ENCODE measurements at regions not wholly inside any gene's neighbourhood (a gene's known extent, or its start where the extent isn't known, plus 50 kb on each side); places are given as distances from the start of the nearest gene placed in this dataset.
"Not testable (repeated sequence)": the region's sequence is repeated elsewhere in the genome, so short reads cannot be mapped to it uniquely, and the experiment has no call there.

GRCh38 chr12:113561068-113561780, 89.6 kb upstream of the LHX5 start:
- DNase-seq, result no peak

GRCh38 chr12:113559466-113559865, 87.8 kb upstream of the LHX5 start:
- DNase-seq, result no peak

- DNase-seq, result no peak
These were observed 83.6 kb upstream of the LHX5 start for GRCh38 chr12:113555226-113555625.

GRCh38 chr12:113552760-113553159, 81.1 kb upstream of the LHX5 start:
- no peak for DNase-seq

- no peak for DNase-seq
These were observed 79.9 kb upstream of the LHX5 start for GRCh38 chr12:113551563-113551962.

- no peak for DNase-seq
These were observed 76.8 kb upstream of the LHX5 start for GRCh38 chr12:113548467-113548866.

GRCh38 chr12:113546916-113547863, 75.5 kb upstream of the LHX5 start:
- DNase-seq, result no peak

- DNase-seq, result no peak
These were observed 66.0 kb upstream of the LHX5 start for GRCh38 chr12:113537751-113538087.

GRCh38 chr12:113537046-113537750, 65.5 kb upstream of the LHX5 start:
- DNase-seq, result no peak

- DNase-seq, result no peak
These were observed 63.4 kb upstream of the LHX5 start for GRCh38 chr12:113535100-113535499.

- no peak for DNase-seq
These were observed 62.9 kb upstream of the LHX5 start for GRCh38 chr12:113534555-113534954.

- DNase-seq, result no peak
These were observed 62.2 kb upstream of the LHX5 start for GRCh38 chr12:113533842-113534375.

- DNase-seq, result no peak
These were observed 60.6 kb upstream of the LHX5 start for GRCh38 chr12:113532292-113532691.

GRCh38 chr12:113531073-113531472, 59.4 kb upstream of the LHX5 start:
- DNase-seq, result not testable (repeated sequence)

GRCh38 chr12:113528606-113529293, 57.1 kb upstream of the LHX5 start:
- DNase-seq, result no peak

- DNase-seq, result no peak
These were observed 53.4 kb upstream of the LHX5 start for GRCh38 chr12:113525066-113525465.

- DNase-seq, result no peak
These were observed 52.8 kb upstream of the LHX5 start for GRCh38 chr12:113524495-113524894.

- DNase-seq, result no peak
These were observed 50.0 kb upstream of the LHX5 start for GRCh38 chr12:113521708-113522107.

Measured in NCI-H1436 treated with DMSO at 0.1 percent for 48 hours (cell line).